ENCODE measurements at regions not wholly inside any gene's neighbourhood (a gene's known extent, or its start where the extent isn't known, plus 50 kb on each side); places are given as distances from the start of the nearest gene placed in this dataset.

DNA sequence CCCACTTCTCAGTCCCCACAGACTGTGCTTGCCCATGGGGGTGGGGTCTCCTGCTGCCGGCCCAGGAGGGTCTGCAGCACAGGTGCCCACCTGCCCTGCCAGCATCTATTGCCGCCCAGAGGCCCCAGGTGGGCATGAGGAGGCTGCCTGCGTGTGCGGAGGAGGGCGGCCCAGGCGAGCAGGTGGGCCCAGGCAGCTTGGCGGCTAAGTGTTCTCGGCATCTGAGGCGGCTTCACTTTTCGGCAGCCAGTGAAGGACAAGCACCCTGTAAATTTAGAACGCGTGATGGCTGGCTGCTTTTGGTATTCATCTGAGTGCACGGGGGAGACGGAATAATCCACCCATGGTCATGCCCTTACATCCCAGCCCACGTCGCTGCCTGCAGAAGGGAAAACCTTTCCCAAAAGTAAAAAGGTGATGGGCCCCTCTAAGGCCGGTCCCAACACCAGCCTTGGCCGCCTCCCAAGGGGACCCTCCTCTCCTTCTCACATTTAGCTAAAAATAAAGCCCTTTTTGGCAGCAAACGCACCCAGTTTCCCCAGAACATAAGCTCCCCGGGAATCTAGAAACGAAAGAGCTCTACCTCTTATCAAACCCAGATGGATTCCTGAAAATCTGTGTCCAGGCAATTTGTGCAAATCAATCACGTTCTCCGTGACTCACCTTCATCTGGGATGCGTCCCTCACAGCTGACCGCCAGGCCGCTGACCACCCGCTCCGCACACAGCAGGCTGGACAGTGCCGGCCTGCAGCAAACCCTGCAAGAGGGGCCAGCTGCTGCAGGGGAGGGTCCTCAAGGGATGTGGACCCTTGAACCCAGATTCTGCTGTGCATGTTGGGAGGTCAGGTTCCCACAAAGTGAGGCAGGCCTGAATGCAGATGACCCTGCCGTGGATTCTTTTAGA lies 79.4 kb downstream of the RBFOX3 start:
- 58 to 62% methylated on average over 26 to 28 of the region's 30 CpGs for WGBS, 2 donors
- intact Hi-C loops (cut with DNase I; ENCODE audit: low total_unique reads) = no loop called here
- no peak for DNase-seq (ENCODE audit: low spot score in 2 of 2)
- H3K4me3 ChIP-seq (ENCODE audit: low read depth, poor library complexity, severe bottlenecking) = no peak overlapping the region
- TF ChIP-seq POLR2A (IDR thresholded peaks at IDR 0.05) (no peak), CTCF (IDR thresholded peaks at IDR 0.05) (no peak)

DNA sequence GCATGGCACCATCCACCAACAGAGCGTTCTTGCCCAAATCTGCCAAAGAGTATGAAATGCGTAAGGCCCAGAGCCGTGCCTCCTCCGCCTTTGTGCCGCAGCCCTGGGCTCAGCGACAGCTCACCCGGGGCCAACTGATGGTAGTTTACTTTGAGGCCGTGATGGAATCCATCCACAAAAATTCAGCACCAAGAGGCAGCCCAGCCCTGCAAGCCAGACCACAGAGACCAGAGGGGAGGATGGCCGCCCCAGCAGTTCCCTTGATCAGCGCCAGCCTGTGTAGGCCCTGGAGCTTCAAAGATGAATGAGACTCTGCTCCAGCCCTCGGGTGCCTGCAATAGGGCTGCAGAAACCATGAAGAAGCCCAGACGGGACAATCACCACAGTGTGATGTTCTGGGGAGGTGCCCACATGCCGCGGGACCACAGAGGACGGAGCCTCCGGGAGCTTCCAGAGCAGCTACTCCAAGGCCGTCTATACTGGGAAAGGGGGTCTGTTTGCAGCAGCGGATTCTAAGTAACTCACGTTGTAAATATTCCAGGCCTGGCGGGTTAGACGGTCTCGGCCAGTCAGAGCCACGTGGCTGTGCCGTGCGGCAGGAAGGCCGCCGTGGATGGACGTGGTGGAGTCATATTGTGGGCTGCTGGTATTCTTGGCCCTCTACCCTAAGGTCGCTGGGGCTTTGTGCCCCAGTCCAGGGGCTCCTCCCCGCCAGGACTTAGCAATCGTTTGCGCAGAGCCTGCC lies 80.3 kb downstream of the RBFOX3 start:
- no peak for DNase-seq (ENCODE audit: low spot score in 2 of 2)
- intact Hi-C loops (cut with DNase I; ENCODE audit: low total_unique reads) = no loop called here
- no peak for TF ChIP-seq POLR2A (IDR thresholded peaks at IDR 0.05)
- no peak for TF ChIP-seq CTCF (IDR thresholded peaks at IDR 0.05)
- H3K4me3 ChIP-seq (ENCODE audit: low read depth, poor library complexity, severe bottlenecking) = no peak overlapping the region
- WGBS, 2 donors = 79 to 84% methylated on average over 30 to 32 of the region's 32 CpGs

DNA sequence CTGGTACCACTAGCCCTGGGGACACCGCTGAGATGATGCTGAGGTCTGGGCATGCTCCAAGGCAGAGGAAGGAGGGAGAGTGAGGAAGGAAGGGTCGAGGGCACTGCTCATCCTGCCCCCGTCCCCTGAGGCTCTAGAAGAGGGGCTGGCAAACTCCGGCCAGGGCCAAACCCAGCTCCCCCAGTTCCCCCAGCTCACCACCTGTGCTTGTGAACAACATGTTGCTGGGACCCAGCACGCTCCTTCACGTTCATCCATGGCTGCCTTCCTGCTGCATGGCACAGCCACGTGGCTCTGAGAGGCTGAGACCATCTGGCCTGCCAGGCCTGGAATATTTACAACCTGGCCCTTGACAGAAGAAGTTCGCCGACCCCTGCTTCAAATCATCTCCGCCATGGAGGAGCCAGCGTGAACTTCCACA lies 81.2 kb downstream of the RBFOX3 start:
- TF ChIP-seq CTCF (IDR thresholded peaks at IDR 0.05) = no peak
- no peak for DNase-seq (ENCODE audit: low spot score in 2 of 2)
- intact Hi-C loops (cut with DNase I; ENCODE audit: low total_unique reads) = no loop called here
- WGBS, 2 donors = 60 to 61% methylated on average over 11 of the region's 11 CpGs
- no peak overlapping the region for H3K4me3 ChIP-seq (ENCODE audit: low read depth, poor library complexity, severe bottlenecking)

DNA sequence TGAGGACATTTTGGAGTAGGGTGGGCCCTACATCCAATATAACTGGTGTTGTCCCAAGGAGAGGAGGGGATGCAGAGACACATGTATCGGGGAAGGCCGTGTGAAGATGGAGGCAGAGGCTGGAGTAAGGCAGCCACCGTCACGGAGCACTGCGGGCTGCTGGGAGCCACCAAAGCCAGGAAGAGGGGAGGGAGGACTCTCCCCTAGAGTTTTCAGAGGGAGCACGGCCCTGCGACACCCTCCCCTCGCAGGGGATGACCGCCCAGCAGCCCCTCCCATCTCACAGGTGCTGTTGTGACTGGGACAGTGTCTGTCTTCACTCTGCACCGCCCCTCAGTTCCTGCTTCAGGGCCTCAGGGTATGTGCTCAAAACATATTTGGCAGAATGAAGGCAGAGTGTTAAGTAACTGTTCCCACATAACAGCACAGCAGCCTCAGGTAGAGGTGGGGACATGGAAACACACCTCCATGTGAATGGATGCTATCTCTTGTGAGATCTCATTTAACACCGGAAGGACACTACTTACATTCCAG lies 82.2 kb downstream of the RBFOX3 start:
- intact Hi-C loops (cut with DNase I; ENCODE audit: low total_unique reads) = no loop called here
- no peak for TF ChIP-seq CTCF (IDR thresholded peaks at IDR 0.05)
- TF ChIP-seq POLR2A (IDR thresholded peaks at IDR 0.05) = no peak
- DNase-seq (ENCODE audit: low spot score in 2 of 2) = no peak
- H3K4me3 ChIP-seq (ENCODE audit: low read depth, poor library complexity, severe bottlenecking) = no peak overlapping the region
- WGBS, 2 donors = 58 to 69% methylated on average over 11 of the region's 11 CpGs

- no peak for DNase-seq (ENCODE audit: low spot score in 2 of 2)
- TF ChIP-seq CTCF (IDR thresholded peaks at IDR 0.05) = no peak
- 57 to 69% methylated on average over 9 of the region's 9 CpGs for WGBS, 2 donors
- intact Hi-C loops (cut with DNase I; ENCODE audit: low total_unique reads) = no loop called here
- no peak overlapping the region for H3K4me3 ChIP-seq (ENCODE audit: low read depth, poor library complexity, severe bottlenecking)
Observed at GRCh38 chr17:79527306-79527705, 83.5 kb downstream of the RBFOX3 start.
